ENCODE measurements at regions not wholly inside any gene's neighbourhood (a gene's known extent, or its start where the extent isn't known, plus 50 kb on each side); places are given as distances from the start of the nearest gene placed in this dataset.

DNA sequence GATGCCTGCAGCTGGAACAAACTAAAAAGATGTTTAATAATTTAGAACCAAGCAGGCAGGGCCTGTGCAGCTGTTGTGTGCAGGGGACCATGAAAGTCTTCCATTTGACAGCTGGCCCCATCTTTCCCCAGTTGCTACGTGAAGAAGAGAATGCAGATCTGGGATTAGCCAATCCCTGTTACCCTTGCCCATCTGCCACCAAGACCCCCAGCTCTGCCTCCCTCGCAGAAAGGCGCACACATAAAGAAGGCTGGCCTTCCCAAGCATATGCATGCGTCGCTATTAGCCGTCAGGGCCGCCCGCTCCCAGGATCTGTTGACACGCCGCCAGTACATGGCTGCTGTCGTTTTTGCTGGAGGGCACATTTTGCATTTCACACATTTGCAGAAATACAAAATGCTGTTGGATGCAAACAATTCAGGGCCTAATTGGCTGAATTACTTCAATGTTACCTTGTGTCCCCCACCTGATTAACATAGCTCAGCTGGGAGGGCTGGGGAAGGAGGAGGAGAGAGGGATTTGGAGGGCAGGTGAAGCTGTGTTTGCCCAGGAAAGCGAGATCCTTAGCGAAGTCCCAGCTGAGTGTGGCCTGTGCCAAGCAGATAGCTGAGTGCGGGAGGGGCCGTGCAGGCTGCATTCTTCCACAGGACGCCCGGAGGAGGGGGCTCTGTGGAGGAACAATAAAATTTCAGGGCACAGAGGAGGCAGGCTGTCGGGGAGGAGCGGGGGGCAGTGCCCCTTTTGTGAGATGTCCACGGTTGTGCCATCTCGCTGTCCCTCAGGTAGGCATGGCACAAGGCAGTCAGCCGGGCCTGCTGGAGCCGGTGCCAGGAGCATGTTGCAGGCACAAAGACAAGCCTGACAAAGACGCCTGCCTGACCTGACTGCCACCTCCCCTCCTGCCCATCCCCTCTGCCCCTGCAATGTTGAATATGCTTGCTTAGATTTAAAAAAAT, 443.0 kb upstream of the MKI67 start:
- no peak for TF ChIP-seq CTCF (IDR thresholded peaks at IDR 0.05)
- peaks cover 36% of the 10 kb centered on the region for H3K4me1 Mint-ChIP-seq
- no peaks in the 10 kb centered on the region for H3K9me3 Mint-ChIP-seq
- no peak overlapping the region for H3K4me3 Mint-ChIP-seq
- peaks cover 25% of the 10 kb centered on the region for H3K27me3 Mint-ChIP-seq (ENCODE audit: low read depth, poor library complexity)
- no peaks in the 10 kb centered on the region for H3K36me3 Mint-ChIP-seq (ENCODE audit: low read depth)
- no peak for DNase-seq
- no peak overlapping the region for H3K27ac Mint-ChIP-seq

- Mint-ChIP-seq H3K36me3 (ENCODE audit: low read depth) (no peaks in the 10 kb centered on the region), H3K9me3 (no peaks in the 10 kb centered on the region), H3K4me3 (no peak overlapping the region), H3K4me1 (peaks cover 36% of the 10 kb centered on the region), H3K27me3 (ENCODE audit: low read depth, poor library complexity) (peaks cover 24% of the 10 kb centered on the region), H3K27ac (no peak overlapping the region)
- TF ChIP-seq CTCF (IDR thresholded peaks at IDR 0.05), result no peak
- DNase-seq, result no peak
Observed at GRCh38 chr10:128570319-128570995, 444.2 kb upstream of the MKI67 start.

DNA sequence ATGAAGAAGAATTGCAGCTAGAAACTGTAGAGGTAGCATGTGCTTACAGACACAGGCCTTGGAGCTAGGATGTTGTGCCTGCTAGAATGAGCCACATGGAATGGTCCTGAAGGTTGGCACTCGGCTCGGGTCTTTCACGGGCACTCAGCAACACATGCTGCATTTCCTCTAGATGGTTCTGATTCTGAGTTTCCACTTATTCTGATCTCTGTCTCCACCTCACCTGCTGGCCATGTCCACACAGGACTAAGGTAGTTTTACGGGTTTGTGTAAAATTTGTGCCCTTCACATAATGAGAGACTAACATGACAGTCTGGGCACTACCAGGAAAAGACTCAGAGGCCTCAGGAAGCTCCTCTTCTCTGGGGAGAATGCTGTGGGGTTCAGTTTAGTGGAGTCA, 444.8 kb upstream of the MKI67 start:
- Mint-ChIP-seq H3K4me1 (peaks cover 36% of the 10 kb centered on the region), H3K36me3 (ENCODE audit: low read depth) (no peaks in the 10 kb centered on the region), H3K4me3 (no peak overlapping the region), H3K27ac (no peak overlapping the region), H3K27me3 (ENCODE audit: low read depth, poor library complexity) (peaks cover 28% of the 10 kb centered on the region), H3K9me3 (no peaks in the 10 kb centered on the region)
- no peak for TF ChIP-seq CTCF (IDR thresholded peaks at IDR 0.05)
- no peak for DNase-seq

DNA sequence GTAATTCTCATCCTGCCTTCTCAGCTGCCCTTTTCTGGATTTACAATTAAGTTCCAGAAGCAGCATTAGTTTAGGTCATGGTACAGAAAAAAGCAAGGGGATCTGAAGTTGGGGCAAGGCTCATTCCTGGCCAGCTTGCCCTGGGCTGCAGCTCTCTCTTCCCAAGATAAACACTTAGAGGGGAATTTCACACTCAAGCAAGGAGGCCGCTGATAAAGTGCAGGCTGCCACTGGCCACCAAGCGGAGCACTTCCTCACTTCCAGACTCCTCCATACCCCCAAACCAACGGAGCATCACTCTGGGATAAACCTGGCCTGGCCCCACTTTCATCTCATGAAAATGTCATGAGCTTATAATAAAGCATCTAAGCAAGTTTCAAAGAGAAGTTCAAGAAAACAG, 445.5 kb upstream of the MKI67 start:
- Mint-ChIP-seq H3K4me3 (no peak overlapping the region), H3K4me1 (peaks cover 36% of the 10 kb centered on the region), H3K9me3 (no peaks in the 10 kb centered on the region), H3K27ac (no peak overlapping the region), H3K36me3 (ENCODE audit: low read depth) (no peaks in the 10 kb centered on the region), H3K27me3 (ENCODE audit: low read depth, poor library complexity) (peaks cover 28% of the 10 kb centered on the region)
- no peak for DNase-seq
- TF ChIP-seq CTCF (IDR thresholded peaks at IDR 0.05), result peak; percentile 13

GRCh38 chr10:128572696-128573095, 446.5 kb upstream of the MKI67 start:
- Mint-ChIP-seq H3K27ac (no peak overlapping the region), H3K27me3 (ENCODE audit: low read depth, poor library complexity) (peaks cover 28% of the 10 kb centered on the region)

More at GRCh38 chr10:128572696-128573095, 446.5 kb upstream of the MKI67 start:
- TF ChIP-seq CTCF (IDR thresholded peaks at IDR 0.05), result no peak
- Mint-ChIP-seq H3K9me3 (no peaks in the 10 kb centered on the region), H3K4me3 (no peak overlapping the region), H3K36me3 (ENCODE audit: low read depth) (no peaks in the 10 kb centered on the region), H3K4me1 (peaks cover 39% of the 10 kb centered on the region)
- DNase-seq, result no peak
